Stimulated activated CD8-positive, alpha-beta memory T cell treated with anti-CD3 and anti-CD28 coated beads, Interleukin-15, amount 100 ng/mL, for 4 hours (primary cell): ENCODE measurements at regions not wholly inside any gene's neighbourhood (a gene's known extent, or its start where the extent isn't known, plus 50 kb on each side); places are given as distances from the start of the nearest gene placed in this dataset.

ENCODE experiments used
- DNase-seq, 2 donors: peaks; one replicate each; pipeline ENCODE4 v3.0.0-alpha.2; 2020; ENCODE audit warnings: low read depth in 2 of 2

DNA sequence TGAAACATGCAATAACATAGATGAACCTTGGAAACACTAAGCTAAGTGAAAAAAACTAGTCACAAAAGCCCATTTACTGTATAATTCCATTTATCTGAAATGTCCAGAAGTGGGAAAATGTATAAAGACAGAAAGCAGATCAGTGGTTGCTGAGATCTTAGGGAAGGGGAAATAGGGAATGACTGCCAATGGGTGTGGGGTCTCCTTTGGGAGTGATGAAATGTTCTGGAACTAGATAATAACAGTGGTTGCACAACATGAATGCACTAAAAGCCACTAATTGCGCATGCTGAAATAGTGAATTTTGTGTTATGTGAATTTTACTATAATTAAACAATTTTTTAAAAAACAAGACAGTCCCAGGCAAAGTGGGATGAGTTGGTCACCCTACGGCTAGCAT is 472.8 kb downstream of the CCDC171 start:
- DNase-seq = no peak

- DNase-seq = no peak
Observed at GRCh38 chr9:16026886-16027285, 474.0 kb downstream of the CCDC171 start.

- DNase-seq = no peak
Observed at GRCh38 chr9:16028548-16028947, 475.7 kb downstream of the CCDC171 start.

GRCh38 chr9:16029046-16029615 is 476.3 kb downstream of the CCDC171 start:
- no peak for DNase-seq

- DNase-seq = no peak
Observed at GRCh38 chr9:16029796-16030363, 477.0 kb downstream of the CCDC171 start.

DNA sequence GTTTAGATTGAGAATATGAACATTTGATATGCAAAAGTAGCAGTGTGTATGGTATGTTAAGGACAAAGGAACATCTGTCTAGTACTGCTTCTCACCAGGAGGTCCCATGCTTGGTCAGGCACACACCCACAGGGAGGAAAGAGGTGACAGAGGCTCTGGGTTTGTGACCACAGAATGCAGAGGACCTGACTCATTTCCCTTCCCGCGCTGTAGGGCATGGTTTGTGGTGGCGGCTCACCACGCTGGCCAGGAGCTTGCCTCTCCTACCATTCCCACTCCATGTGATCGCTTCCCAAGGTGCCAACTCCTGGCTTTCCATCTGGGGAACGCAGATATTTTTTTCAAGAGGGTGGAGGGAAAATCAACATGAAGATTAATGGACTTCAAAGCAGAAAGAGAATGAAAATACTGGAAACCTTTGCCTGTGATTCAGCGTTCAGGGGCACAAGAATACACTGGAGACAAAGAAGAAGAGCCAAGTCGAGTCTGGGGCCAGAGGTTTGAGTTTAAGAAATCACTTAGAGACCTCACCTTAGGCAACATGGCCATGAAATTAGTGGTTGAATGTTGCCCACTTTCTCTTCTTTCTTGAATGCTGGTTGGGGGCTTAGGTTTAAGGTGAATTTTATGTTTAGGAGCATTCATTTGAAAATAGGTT is 477.8 kb downstream of the CCDC171 start:
- no peak for DNase-seq

DNA sequence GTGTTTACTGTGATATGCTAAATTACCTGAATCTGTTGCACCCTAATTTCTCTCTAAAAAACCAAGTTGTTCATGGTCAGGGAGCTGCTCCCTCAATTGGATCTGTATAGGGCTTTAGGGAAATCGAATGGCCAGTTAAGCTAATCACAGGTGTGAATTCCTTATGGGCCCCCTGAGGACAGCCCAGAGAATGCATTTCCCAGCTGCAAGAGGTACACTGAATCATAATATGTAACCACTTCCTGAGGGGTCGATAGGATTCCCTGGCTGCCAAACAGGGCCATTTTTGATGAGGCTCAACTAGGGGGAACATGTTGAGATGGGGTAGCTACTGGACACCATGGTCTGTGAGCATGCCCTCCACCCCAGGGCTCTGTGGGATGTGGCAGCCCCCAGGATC is 478.6 kb downstream of the CCDC171 start:
- DNase-seq = no peak

- no peak for DNase-seq
Observed at GRCh38 chr9:16031971-16032370, 479.1 kb downstream of the CCDC171 start.

- no peak for DNase-seq
Observed at GRCh38 chr9:16032799-16033198, 480.0 kb downstream of the CCDC171 start.

GRCh38 chr9:16033253-16033652 is 480.4 kb downstream of the CCDC171 start:
- DNase-seq = no peak

DNA sequence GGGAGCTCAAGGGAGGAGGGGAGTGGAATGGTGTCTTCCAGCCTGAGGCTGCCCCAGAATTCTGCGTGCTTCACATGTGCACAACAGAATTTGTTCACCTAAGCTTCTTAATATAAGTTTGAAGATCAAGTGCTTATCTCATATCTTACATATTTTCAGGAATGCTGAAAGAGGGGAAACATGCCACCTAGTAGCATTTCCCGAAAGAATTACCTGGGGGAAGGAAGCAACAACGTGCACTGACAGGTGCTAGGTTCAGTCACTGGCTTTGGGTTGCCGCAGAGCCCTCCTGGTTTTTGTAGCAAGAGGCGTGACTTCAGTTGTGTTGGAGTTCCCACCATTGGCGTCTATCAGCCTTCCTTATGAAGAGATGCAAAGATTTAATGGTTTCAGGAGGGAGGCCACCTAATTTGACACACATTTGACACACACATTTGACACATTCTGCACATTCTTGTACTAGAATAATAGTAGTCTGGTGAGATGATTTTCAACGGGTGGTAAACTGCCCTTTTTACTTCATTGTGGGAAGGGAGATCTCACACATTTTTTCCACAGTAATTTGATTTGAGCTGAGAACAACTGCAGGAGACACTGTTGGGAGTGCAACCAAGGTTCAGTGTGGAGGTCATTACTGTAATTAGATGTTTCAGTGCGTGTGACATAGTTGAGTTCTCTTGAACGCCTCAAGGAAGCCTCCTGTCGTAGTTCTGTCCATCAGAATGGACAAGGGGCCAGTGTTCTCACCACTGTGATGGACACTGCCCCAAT is 481.3 kb downstream of the CCDC171 start:
- DNase-seq = no peak

DNA sequence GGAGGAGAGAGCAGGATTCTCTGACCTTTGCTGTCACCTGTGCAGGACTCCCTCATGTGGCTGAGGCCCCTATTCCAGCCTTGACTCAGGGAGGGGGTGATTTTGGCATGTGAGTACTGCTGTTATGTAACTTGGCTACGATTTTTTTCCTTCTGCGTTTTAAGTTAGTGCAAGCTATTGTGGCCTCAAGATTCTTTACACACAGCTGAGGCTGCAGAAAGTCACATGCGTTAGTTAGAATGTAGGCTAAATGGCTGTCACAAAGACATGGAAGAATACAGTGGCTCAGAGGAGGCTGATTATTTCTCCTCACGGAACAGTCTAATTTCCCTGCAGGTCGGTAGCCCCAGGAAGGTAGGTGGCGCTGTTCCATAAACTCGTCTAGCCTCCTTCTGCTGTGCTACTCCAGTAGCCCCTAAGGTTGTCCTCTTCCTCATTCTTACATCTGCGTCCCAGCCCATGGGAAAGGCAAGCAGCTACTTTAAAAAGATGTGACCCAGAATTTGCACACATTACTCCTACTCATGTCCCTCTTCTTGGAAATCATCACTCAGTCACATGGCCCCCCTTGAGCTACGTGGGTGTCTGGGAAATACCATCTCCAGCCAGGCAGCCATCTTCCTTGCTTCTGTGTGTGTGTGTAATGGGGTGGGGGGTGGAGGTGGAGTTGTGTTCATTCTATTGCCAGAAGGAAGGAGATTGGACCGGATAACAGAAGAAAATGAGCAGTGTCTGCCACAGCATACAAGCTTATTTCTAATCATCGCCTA is 486.6 kb downstream of the CCDC171 start:
- DNase-seq = no peak

GRCh38 chr9:16039988-16040761 is 487.3 kb downstream of the CCDC171 start:
- DNase-seq = no peak

- no peak for DNase-seq
Observed at GRCh38 chr9:16043756-16044578, 491.1 kb downstream of the CCDC171 start.

DNA sequence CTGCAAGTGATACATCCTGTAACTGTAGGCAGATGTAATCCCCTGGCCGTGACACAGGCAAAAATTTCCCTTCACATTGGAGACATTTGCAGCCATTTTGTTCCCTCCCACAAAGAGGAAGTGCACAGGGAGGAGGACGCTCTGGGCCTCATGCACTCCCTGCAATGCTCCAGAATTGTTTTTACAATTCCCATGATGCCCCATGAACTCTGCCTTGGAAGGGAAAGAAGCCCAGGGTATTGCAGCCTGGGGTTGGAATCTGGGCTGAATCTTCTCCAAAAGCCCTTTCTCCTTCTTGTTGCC is 491.7 kb downstream of the CCDC171 start:
- DNase-seq = no peak

GRCh38 chr9:16045651-16046280 is 492.9 kb downstream of the CCDC171 start:
- no peak for DNase-seq

DNA sequence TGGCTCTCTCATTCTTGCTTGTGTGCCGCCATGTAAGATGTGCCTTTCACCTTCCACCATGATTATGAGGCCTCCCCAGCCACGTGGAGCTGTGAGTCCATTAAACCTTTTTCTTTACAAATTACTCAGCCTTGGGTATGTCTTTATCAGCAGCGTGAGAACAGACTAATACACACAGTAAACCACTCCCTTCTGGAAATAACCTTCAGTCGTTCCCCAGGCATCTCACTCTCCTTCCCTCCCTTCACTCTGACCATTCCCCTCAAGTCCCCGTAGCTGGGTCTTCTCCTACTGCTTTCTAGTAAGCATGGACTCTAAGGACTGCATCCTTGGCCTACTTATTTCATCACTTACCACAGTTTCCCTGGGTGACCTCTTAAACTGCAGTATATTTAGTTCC is 493.9 kb downstream of the CCDC171 start:
- DNase-seq = no peak

GRCh38 chr9:16048129-16048528 is 495.3 kb downstream of the CCDC171 start:
- no peak for DNase-seq

GRCh38 chr9:16052146-16052545 is 499.3 kb downstream of the CCDC171 start:
- DNase-seq = no peak
